K562 (cell line): ENCODE measurements at regions not wholly inside any gene's neighbourhood (a gene's known extent, or its start where the extent isn't known, plus 50 kb on each side); places are given as distances from the start of the nearest gene placed in this dataset.
A peak's percentile ranks its signal among the peaks of the same experiment; 100 is the strongest.

Experiments used
- ATAC-seq: fragments of 200-7000 bp; cut with Tn5 transposase; 3 replicates; pipeline ENCODE4 v1.9.1; 2020; ENCODE audit warnings: moderate library complexity
- BruUV-seq: library from RNA; stranded (reverse); fragments of 400-500 nt; replicated peaks from 2 replicates; lab custom pipeline; 2021; lab: Mats Ljungman, UMichigan
- CTCF ChIA-PET: fragments of 300-600 bp; formaldehyde crosslinking; extraction: SDS; loops from one replicate; lab custom pipeline; 2021; ENCODE audit warnings: low intra/inter-chr PET ratio; lab: Yijun Ruan, JAX
- POLR2A ChIA-PET: fragments of 300-600, 350-650 bp; sonication (Branson Sonifier 250); formaldehyde crosslinking; extraction: SDS; loops from one replicate; lab custom pipeline; 2021; ENCODE audit warnings: antibody characterized with exemption, inconsistent platforms; lab: Yijun Ruan, JAX
- DNase-seq, 4 experiments: peaks; one replicate each; pipeline versions ENCODE4 v3.0.0 to v3.0.0-alpha.2; 2011 to 2018; ENCODE audit warnings: low spot score in 3 of 4, mixed read lengths in 3 of 4; ENCODE audit errors: extremely low read depth in 1 of 4
- FAIRE-seq: peaks from 2 replicates; lab custom pipeline; 2011; peaks lifted over from hg19 to GRCh38; lab: Jason Lieb, UNC
- H2AFZ ChIP-seq: 2 replicates; pipeline ENCODE4 v1.6.0; 2011; ENCODE audit warnings: low read depth, low read length, control low read depth, inconsistent platforms
- H3K27ac ChIP-seq: fragments of 200-600 bp; 3 replicates; pipeline ENCODE4 v1.8.0; 2011; ENCODE audit warnings: low read depth, mild to moderate bottlenecking, control low read depth, inconsistent platforms, low read length, moderate library complexity, mixed read lengths; ENCODE audit errors: extremely low read depth
- H3K27me3 ChIP-seq, 2 experiments: fragments of 300-600 bp in 1 of 2; 2 replicates in 1 of 2; 3 replicates in 1 of 2; pipeline versions ENCODE4 v1.6.0 to v1.8.0; 2011; ENCODE audit warnings: inconsistent platforms in 2 of 2, low read length in 2 of 2, mild to moderate bottlenecking in 1 of 2, mixed read lengths in 1 of 2, moderate library complexity in 1 of 2; ENCODE audit not compliant: control insufficient read depth in 2 of 2, insufficient read depth in 2 of 2
- H3K36me3 ChIP-seq: fragments of 300-600 bp; 3 replicates; pipeline ENCODE4 v1.8.0; 2011; ENCODE audit warnings: mild to moderate bottlenecking, low read length, inconsistent platforms; ENCODE audit not compliant: control insufficient read depth, insufficient read depth
- H3K4me1 ChIP-seq, 2 experiments: fragments of 200-600 bp in 1 of 2; replicated peaks in 1 of 2; 2 replicates in 1 of 2; 3 replicates in 1 of 2; pipeline versions ENCODE4 v1.5.1 to v1.8.0; 2011; ENCODE audit warnings: inconsistent platforms in 2 of 2, low read length in 2 of 2, mild to moderate bottlenecking in 1 of 2, mixed read lengths in 1 of 2, moderate library complexity in 1 of 2; ENCODE audit not compliant: control insufficient read depth in 2 of 2, insufficient read depth in 2 of 2
- H3K4me2 ChIP-seq: 2 replicates; pipeline ENCODE4 v1.6.1; 2011; ENCODE audit warnings: low read length, control low read depth, inconsistent platforms, mixed read lengths; ENCODE audit not compliant: insufficient read depth
- H3K4me3 ChIP-seq: fragments of 200-600 bp; sonication (generic), shearing (Covaris generic); 2 replicates; pipeline ENCODE4 v1.5.1; 2016; ENCODE audit warnings: control low read depth, inconsistent platforms
- H3K79me2 ChIP-seq: fragments of 200-600 bp; 3 replicates; pipeline ENCODE4 v1.8.0; 2011; ENCODE audit warnings: low read length, inconsistent platforms; ENCODE audit not compliant: control insufficient read depth, insufficient read depth
- H3K9ac ChIP-seq, 2 experiments: 2 replicates each; pipeline versions ENCODE4 v1.6.0 to v1.6.1; 2011; ENCODE audit warnings: low read depth in 2 of 2, low read length in 2 of 2, control low read depth in 1 of 2, inconsistent platforms in 1 of 2, mild to moderate bottlenecking in 1 of 2, mixed read lengths in 1 of 2; ENCODE audit not compliant: insufficient read depth in 1 of 2
- H3K9me1 ChIP-seq: one replicate; pipeline ENCODE4 v1.6.0; 2011; ENCODE audit warnings: inconsistent platforms, mild to moderate bottlenecking, low read length, moderate library complexity; ENCODE audit not compliant: control insufficient read depth, insufficient read depth
- H3K9me3 ChIP-seq: replicated peaks from 2 replicates; pipeline ENCODE4 v1.5.1; 2011; ENCODE audit warnings: low read depth, low read length, inconsistent platforms; ENCODE audit not compliant: control insufficient read depth, insufficient read depth
- H4K20me1 ChIP-seq: replicated peaks from 2 replicates; pipeline ENCODE4 v1.6.1; 2011; ENCODE audit warnings: low read length, inconsistent platforms, mixed read lengths; ENCODE audit not compliant: control insufficient read depth, insufficient read depth
- ARNT ChIP-seq, 2 experiments: fragments of 450-650 bp; IDR thresholded peaks; 2 replicates each; pipeline ENCODE4 v1.6.1; 2016; ENCODE audit warnings: mild to moderate bottlenecking in 1 of 2
- ATF1 ChIP-seq, 2 experiments: fragments of 450-650 bp in 1 of 2; IDR thresholded peaks; 2 replicates each; pipeline ENCODE4 v1.6.1; 2016; ENCODE audit warnings: missing compliant biosample characterization in 1 of 2, missing genetic modification characterization in 1 of 2
- CGGBP1 ChIP-seq: fragments of 250-450 bp; sonication (Bioruptor Pico); IDR thresholded peaks from 2 replicates; pipeline ENCODE4 v1.9.0; 2021; ENCODE audit warnings: mild to moderate bottlenecking
- DMBX1 ChIP-seq: fragments of 250-450 bp; sonication (Bioruptor Pico); IDR thresholded peaks from 2 replicates; pipeline ENCODE4 v1.8.0; 2022; ENCODE audit warnings: inconsistent platforms, mild to moderate bottlenecking, moderate library complexity, borderline replicate concordance
- ESRRB ChIP-seq: fragments of 250-450 bp; sonication (Bioruptor Pico); IDR thresholded peaks from 2 replicates; pipeline ENCODE4 v1.5.0; 2020; ENCODE audit warnings: mild to moderate bottlenecking, moderate library complexity, borderline replicate concordance
- HBP1 ChIP-seq: fragments of 450-650 bp; formaldehyde crosslinking; IDR thresholded peaks from 2 replicates; pipeline ENCODE4 v1.4.0; 2022; ENCODE audit warnings: missing genetic modification characterization
- HNRNPLL ChIP-seq: fragments of 200-400 bp; formaldehyde crosslinking; IDR thresholded peaks from 2 replicates; pipeline ENCODE4 v1.6.1; 2017; ENCODE audit warnings: low read length, low read depth, mild to moderate bottlenecking; ENCODE audit not compliant: poor library complexity, severe bottlenecking
- ILF3 ChIP-seq: fragments of 450-650 bp; IDR thresholded peaks from 2 replicates; pipeline ENCODE4 v1.6.1; 2018; ENCODE audit warnings: antibody characterized with exemption, mild to moderate bottlenecking, moderate library complexity, borderline replicate concordance
- MAX ChIP-seq: sonication (generic); formaldehyde crosslinking; IDR thresholded peaks from 2 replicates; pipeline ENCODE4 v1.9.0; 2022; ENCODE audit warnings: mild to moderate bottlenecking, missing genetic modification reagents
- MBD2 ChIP-seq: sonication (generic); IDR thresholded peaks from 2 replicates; pipeline ENCODE4 v1.6.1; 2016; ENCODE audit warnings: low read depth, borderline replicate concordance
- MCM5 ChIP-seq: fragments of 450-650 bp; IDR thresholded peaks from 2 replicates; pipeline ENCODE4 v1.6.1; 2016; ENCODE audit warnings: low read depth
- NR2C1 ChIP-seq, 2 experiments: fragments of 450-650 bp; IDR thresholded peaks; 2 replicates each; pipeline ENCODE4 v1.6.1; 2017; ENCODE audit warnings: mild to moderate bottlenecking in 2 of 2, antibody characterized with exemption in 1 of 2, inconsistent platforms in 1 of 2, missing compliant biosample characterization in 1 of 2, missing genetic modification characterization in 1 of 2
- PHF8 ChIP-seq: fragments of 200-600 bp; sonication (generic); IDR thresholded peaks from 2 replicates; pipeline ENCODE4 v1.6.1; 2012; ENCODE audit warnings: mixed run types, mild to moderate bottlenecking, inconsistent platforms, low read length, moderate library complexity, borderline replicate concordance
- SRSF3 ChIP-seq: fragments of 200-400 bp; formaldehyde crosslinking; IDR thresholded peaks from 2 replicates; pipeline ENCODE4 v1.6.1; 2016; ENCODE audit warnings: mild to moderate bottlenecking, low read length, moderate library complexity; ENCODE audit not compliant: insufficient read depth
- STAT5B ChIP-seq: fragments of 250-450 bp; sonication (Bioruptor Pico); IDR thresholded peaks from 2 replicates; pipeline ENCODE4 v1.8.0; 2021; ENCODE audit warnings: mild to moderate bottlenecking, inconsistent platforms
- TEAD2 ChIP-seq: fragments of 450-650 bp; IDR thresholded peaks from 2 replicates; pipeline ENCODE4 v1.6.1; 2016; ENCODE audit warnings: missing genetic modification characterization, control low read depth, missing compliant biosample characterization
- ZNF57 ChIP-seq: fragments of 450-650 bp; formaldehyde crosslinking; IDR thresholded peaks from 2 replicates; pipeline ENCODE4 v1.4.0; 2020; ENCODE audit warnings: mild to moderate bottlenecking, moderate library complexity
- ZNF589 ChIP-seq: fragments of 200-800 bp; sonication (Bioruptor generic); IDR thresholded peaks from 2 replicates; pipeline ENCODE4 v1.6.1; 2016; ENCODE audit warnings: low read depth, missing genetic modification characterization, missing compliant biosample characterization
- WGBS: fragments of 100-300 bp; shearing (Covaris generic); methylation state at CpG from one replicate; pipeline ENCODE4 v1.1.6; 2016; ENCODE audit warnings: low coverage, mixed read lengths; ENCODE audit not compliant: insufficient coverage; ENCODE audit errors: missing lambda C conversion rate; 5-methylcytosine and 5-hydroxymethylcytosine counted together
- in situ Hi-C: fragments of 300-500 bp; cut with MboI; formaldehyde crosslinking; loops from 4 replicates; pipeline ENCODE4 v1.15.0; 2018; ENCODE audit warnings: inconsistent platforms, mixed read lengths
- intact Hi-C: fragments of 100-400 bp; cut with micrococcal nuclease; formaldehyde crosslinking; loops from 2 replicates; pipeline ENCODE4 v1.14.2; 2022

- H2AFZ ChIP-seq: no peak overlapping the region
- in situ Hi-C loops: no loop called here
Measured at GRCh38 chr6:169158691-169159090, 95.0 kb downstream of the THBS2 start.

GRCh38 chr6:169158174-169158573 is 95.5 kb downstream of the THBS2 start:
- Histone ChIP-seq H3K4me3 (no peak overlapping the region), H3K27ac (no peak overlapping the region), H3K36me3 (no peaks in the 10 kb centered on the region), H3K4me1 (no peaks in the 10 kb centered on the region; a peak in 1 of 5 replicates), H4K20me1 (peaks cover 22% of the 10 kb centered on the region), H3K9ac (no peak overlapping the region), H3K79me2 (no peaks in the 10 kb centered on the region), H2AFZ (no peak overlapping the region), H3K4me2 (no peak overlapping the region), H3K9me1 (no peaks in the 10 kb centered on the region), H3K27me3 (peaks cover 78 to 82% of the 10 kb centered on the region in 2 experiments), H3K9me3 (no peaks in the 10 kb centered on the region)
- ATAC-seq (no peak), DNase-seq (peak in 1 of 4 experiments; percentile 9), FAIRE-seq (no peak)
- POLR2A ChIA-PET: interaction anchor here (0.8 kb wide), 1 partner anchor 14 kb away, joined by 3 read pairs; no protein-coding TSS in a partner anchor
- CTCF ChIA-PET: no interaction called here
- BruUV-seq: no TSS peak
- intact Hi-C loops: no loop called here
- WGBS: 0% methylated on average over 10 of the region's 10 CpGs
- in situ Hi-C loops: no loop called here
- no peak for TF ChIP-seq HBP1 (CRISPR knock-in tag)
- TF ChIP-seq STAT5B: no peak
- TF ChIP-seq DMBX1 (CRISPR knock-in tag): no peak
- TF ChIP-seq CGGBP1 (CRISPR knock-in tag): no peak
- no peak for TF ChIP-seq PHF8
- TF ChIP-seq ATF1 (CRISPR knock-in tag; IDR thresholded peaks at IDR 0.05): no peak
- no peak for TF ChIP-seq ATF1 (tag; IDR thresholded peaks at IDR 0.05)
- TF ChIP-seq HNRNPLL: no peak
- TF ChIP-seq MCM5: no peak
- TF ChIP-seq ZNF57 (CRISPR knock-in tag): no peak
- no peak for TF ChIP-seq SRSF3
- TF ChIP-seq MBD2: no peak
- TF ChIP-seq ARNT (IDR thresholded peaks at IDR 0.05): no peak

More at GRCh38 chr6:169158691-169159090, 95.0 kb downstream of the THBS2 start:
- Histone ChIP-seq H3K9ac (no peak overlapping the region), H3K9me1 (no peaks in the 10 kb centered on the region), H3K36me3 (no peaks in the 10 kb centered on the region), H4K20me1 (peaks cover 22% of the 10 kb centered on the region), H3K27me3 (peaks cover 81 to 83% of the 10 kb centered on the region in 2 experiments), H3K9me3 (no peaks in the 10 kb centered on the region), H3K4me3 (no peak overlapping the region), H3K4me1 (no peaks in the 10 kb centered on the region; a peak in 1 of 5 replicates), H3K27ac (no peak overlapping the region), H3K4me2 (no peak overlapping the region), H3K79me2 (no peaks in the 10 kb centered on the region)
- DNase-seq (no peak), FAIRE-seq (no peak), ATAC-seq (peak; percentile 52; the same call in 1 of the 3 replicates)
- CTCF ChIA-PET: no interaction called here
- no TSS peak for BruUV-seq
- no peak for TF ChIP-seq ILF3
- no peak for TF ChIP-seq MAX (CRISPR knock-in tag)
- no peak for TF ChIP-seq ZNF589 (CRISPR knock-in tag)
- no peak for TF ChIP-seq ESRRB (CRISPR knock-in tag)
- TF ChIP-seq TEAD2 (tag): peak; percentile 56; the same call in 1 of the 2 replicates
- no peak for TF ChIP-seq NR2C1 (IDR thresholded peaks at IDR 0.05)
- TF ChIP-seq NR2C1 (tag; IDR thresholded peaks at IDR 0.05): no peak
- POLR2A ChIA-PET: interaction anchor here (0.8 kb wide), 1 partner anchor 14 kb away, joined by 3 read pairs; no protein-coding TSS in a partner anchor
- intact Hi-C loops: no loop called here
- WGBS: 0% methylated on average over 10 of the region's 10 CpGs
